Uterus (tissue), 3 donors: ENCODE measurements at regions not wholly inside any gene's neighbourhood (a gene's known extent, or its start where the extent isn't known, plus 50 kb on each side); places are given as distances from the start of the nearest gene placed in this dataset.

Source experiments
- DNase-seq, 2 donors: peaks; one replicate each; pipeline ENCODE4 v3.0.0-alpha.2; 2019 to 2020
- H3K27ac ChIP-seq, 2 donors: fragments of 200-600 bp; sonication (generic); 1 replicate in 1 of 2; 2 replicates in 1 of 2; pipeline ENCODE4 v1.5.1; 2016 to 2018
- H3K27me3 ChIP-seq, 2 donors: fragments of 200-600 bp; sonication (generic); one replicate each; pipeline ENCODE4 v1.5.1; 2018 to 2019; ENCODE audit warnings: control low read depth in 1 of 2
- H3K36me3 ChIP-seq, 2 donors: fragments of 200-600 bp; sonication (generic); one replicate each; pipeline ENCODE4 v1.5.1; 2019; ENCODE audit warnings: control low read depth in 1 of 2
- H3K4me1 ChIP-seq, 2 donors: fragments of 200-600 bp; sonication (generic); one replicate each; pipeline ENCODE4 v1.5.1; 2018 to 2019; ENCODE audit warnings: control low read depth in 1 of 2
- H3K4me3 ChIP-seq, 2 donors: fragments of 200-600 bp; sonication (generic); 1 replicate in 1 of 2; 2 replicates in 1 of 2; pipeline ENCODE4 v1.5.1; 2018 to 2019; ENCODE audit warnings: mild to moderate bottlenecking in 1 of 2
- H3K9me3 ChIP-seq, 2 donors: fragments of 200-600 bp; sonication (generic); one replicate each; pipeline ENCODE4 v1.5.1; 2019; ENCODE audit warnings: control low read depth in 1 of 2
- POLR2A ChIP-seq, 2 donors: fragments of 450-650 bp; IDR thresholded peaks; one replicate each; pipeline ENCODE4 v1.6.1; 2016; ENCODE audit warnings: antibody characterized with exemption in 2 of 2, mild to moderate bottlenecking in 1 of 2, moderate library complexity in 1 of 2
- intact Hi-C: fragments of 100-400 bp; cut with DNase I; formaldehyde crosslinking; loops from one replicate; pipeline ENCODE4 v1.15.1; 2023; ENCODE audit warnings: low total_unique reads
- TF ChIP-seq, protein P1 (sequence below), 4 experiments: fragments of 200-600 bp in 2 of 4; fragments of 450-650 bp in 2 of 4; sonication (generic) in 2 of 4; IDR thresholded peaks; one replicate each; pipeline ENCODE4 v1.5.1; 2016 to 2019; ENCODE audit warnings: antibody characterized with exemption in 4 of 4, mild to moderate bottlenecking in 2 of 4, moderate library complexity in 1 of 4
- donor health status: DM: yes; HTN: yes; CAD: no.

DNA sequence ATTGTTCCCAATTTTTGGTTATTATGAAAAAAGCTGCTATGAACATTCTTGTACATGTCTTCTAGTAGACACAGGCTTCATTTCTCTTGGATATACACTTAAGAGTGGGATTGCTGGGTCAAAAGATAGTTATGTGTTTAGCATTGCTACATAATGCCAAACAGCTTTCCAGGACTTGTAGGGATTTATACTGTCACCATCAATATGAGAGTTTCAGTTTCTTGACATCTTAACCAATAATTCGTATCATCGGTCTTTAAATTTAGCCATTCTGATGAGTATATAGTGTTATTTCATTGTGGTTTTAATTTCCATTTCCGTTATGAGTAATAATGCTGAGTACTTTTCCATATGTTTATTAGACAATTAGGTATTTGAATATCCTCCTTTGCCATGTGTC lies 190.3 kb upstream of the PFN2 start:
- H3K27ac ChIP-seq: no peak overlapping the region
- intact Hi-C loops: no loop called here
- no peaks in the 10 kb centered on the region for H3K4me1 ChIP-seq
- TF ChIP-seq POLR2A (IDR thresholded peaks at IDR 0.05): no peak
- H3K9me3 ChIP-seq: no peaks in the 10 kb centered on the region
- H3K36me3 ChIP-seq: no peaks in the 10 kb centered on the region
- no peak overlapping the region for H3K4me3 ChIP-seq
- no peaks in the 10 kb centered on the region for H3K27me3 ChIP-seq
- DNase-seq: no peak

DNA sequence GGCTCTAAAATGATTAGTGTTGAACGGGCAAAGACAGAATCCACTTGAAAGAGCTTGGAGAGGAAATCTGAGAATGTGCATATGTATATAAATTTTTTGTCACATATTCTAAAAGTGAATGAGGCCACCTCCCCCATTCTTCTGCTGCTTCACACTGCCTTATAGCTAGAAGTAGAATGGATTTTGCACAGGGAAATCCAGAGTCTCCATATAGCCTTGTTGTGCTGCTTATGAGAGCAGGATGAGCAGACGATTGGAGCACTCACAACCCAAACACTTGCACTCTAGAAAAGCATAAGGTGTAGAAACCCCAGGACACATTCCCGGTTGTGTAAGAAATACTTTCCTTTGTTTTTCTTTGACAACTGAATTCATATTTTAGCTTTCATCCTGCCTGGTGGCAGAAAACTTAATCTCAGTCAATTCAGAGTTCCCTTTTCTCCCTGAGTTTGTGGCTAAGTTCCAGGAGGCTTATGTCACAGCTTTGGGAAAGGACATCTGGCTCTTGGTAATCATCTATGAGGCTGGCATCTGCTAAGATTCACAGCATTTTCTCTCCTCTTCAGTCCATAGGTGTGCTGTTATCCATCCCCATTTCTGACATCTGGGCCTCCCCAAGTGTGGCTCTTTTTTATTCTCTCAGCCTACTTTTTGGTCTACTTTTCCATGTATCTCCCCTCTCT lies 188.4 kb upstream of the PFN2 start:
- Histone ChIP-seq H3K4me1 (no peaks in the 10 kb centered on the region), H3K4me3 (no peak overlapping the region), H3K36me3 (no peaks in the 10 kb centered on the region), H3K27me3 (no peaks in the 10 kb centered on the region), H3K9me3 (no peaks in the 10 kb centered on the region), H3K27ac (no peak overlapping the region)
- DNase-seq: no peak
- intact Hi-C loops: no loop called here
- no peak for TF ChIP-seq POLR2A (IDR thresholded peaks at IDR 0.05)
- TF ChIP-seq, protein P1, sequence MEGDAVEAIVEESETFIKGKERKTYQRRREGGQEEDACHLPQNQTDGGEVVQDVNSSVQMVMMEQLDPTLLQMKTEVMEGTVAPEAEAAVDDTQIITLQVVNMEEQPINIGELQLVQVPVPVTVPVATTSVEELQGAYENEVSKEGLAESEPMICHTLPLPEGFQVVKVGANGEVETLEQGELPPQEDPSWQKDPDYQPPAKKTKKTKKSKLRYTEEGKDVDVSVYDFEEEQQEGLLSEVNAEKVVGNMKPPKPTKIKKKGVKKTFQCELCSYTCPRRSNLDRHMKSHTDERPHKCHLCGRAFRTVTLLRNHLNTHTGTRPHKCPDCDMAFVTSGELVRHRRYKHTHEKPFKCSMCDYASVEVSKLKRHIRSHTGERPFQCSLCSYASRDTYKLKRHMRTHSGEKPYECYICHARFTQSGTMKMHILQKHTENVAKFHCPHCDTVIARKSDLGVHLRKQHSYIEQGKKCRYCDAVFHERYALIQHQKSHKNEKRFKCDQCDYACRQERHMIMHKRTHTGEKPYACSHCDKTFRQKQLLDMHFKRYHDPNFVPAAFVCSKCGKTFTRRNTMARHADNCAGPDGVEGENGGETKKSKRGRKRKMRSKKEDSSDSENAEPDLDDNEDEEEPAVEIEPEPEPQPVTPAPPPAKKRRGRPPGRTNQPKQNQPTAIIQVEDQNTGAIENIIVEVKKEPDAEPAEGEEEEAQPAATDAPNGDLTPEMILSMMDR (IDR thresholded peaks at IDR 0.05): no peak

DNA sequence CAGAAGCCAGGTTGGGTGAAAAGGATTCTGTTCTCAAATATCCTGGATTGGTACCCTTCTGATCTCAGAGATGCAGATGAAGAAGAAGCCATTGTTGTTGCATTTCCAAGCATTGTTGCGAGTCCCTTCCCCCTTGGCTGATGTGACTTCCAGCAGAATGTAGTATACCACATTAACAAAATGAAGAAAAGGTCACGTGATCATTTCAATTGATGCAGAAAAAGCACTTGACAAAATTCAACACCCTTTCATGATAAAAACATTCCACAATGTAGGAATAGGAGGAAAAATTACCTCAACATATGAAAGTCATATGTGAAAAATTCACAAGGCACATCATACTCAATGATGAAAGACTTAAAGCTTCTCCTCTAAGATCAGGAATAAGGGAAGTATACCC lies 181.9 kb upstream of the PFN2 start:
- no peaks in the 10 kb centered on the region for H3K9me3 ChIP-seq
- H3K36me3 ChIP-seq: no peaks in the 10 kb centered on the region
- intact Hi-C loops: no loop called here
- no peak for DNase-seq
- no peaks in the 10 kb centered on the region for H3K27me3 ChIP-seq
- H3K27ac ChIP-seq: no peak overlapping the region
- TF ChIP-seq, protein P1 (IDR thresholded peaks at IDR 0.05): no peak
- no peak for TF ChIP-seq POLR2A (IDR thresholded peaks at IDR 0.05)
- H3K4me3 ChIP-seq: no peak overlapping the region
- H3K4me1 ChIP-seq: no peaks in the 10 kb centered on the region

DNA sequence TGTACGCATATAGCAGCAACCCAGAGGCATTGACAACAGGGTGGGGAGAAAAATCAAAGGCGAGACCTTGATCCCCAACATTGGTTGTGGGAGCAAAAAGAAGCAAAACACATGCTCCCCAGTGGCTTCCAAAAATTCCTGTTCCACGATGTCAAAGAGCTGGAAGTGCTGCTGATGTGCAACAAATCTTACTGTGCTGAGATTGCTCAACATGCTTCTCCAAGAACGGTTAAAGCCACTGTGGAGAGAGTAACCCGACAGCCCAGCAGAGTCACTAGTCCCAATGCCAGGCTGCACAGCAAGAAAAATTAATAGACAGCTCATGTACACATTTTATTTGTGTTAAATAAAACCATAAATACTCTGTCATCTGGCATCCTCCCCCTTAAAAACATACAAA lies 179.9 kb upstream of the PFN2 start:
- intact Hi-C loops: no loop called here
- no peak overlapping the region for H3K27ac ChIP-seq
- H3K4me1 ChIP-seq: no peaks in the 10 kb centered on the region
- no peaks in the 10 kb centered on the region for H3K36me3 ChIP-seq
- TF ChIP-seq POLR2A (IDR thresholded peaks at IDR 0.05): no peak
- TF ChIP-seq, protein P1 (IDR thresholded peaks at IDR 0.05): no peak
- no peaks in the 10 kb centered on the region for H3K27me3 ChIP-seq
- no peak for DNase-seq
- no peak overlapping the region for H3K4me3 ChIP-seq
- H3K9me3 ChIP-seq: no peaks in the 10 kb centered on the region

DNA sequence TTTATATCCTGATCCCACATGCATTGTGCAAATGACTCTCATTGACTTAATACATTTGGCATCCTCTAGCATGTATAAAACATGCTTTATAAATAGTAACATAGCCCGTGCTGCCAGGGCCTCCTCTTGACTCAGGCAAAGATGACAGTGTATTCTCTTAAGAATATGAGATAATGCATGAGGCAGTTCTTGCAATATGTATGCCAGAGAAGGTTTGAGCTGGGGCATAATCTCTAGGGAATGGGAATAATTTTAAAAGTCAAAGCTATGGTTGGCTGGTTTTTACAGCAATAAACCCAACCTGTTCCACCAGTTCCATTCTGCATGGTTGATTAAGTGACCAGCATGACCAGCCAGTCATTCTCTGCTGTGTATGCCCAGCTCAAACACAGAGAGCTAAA lies 179.0 kb upstream of the PFN2 start:
- no peak for DNase-seq
- Histone ChIP-seq H3K4me3 (no peak overlapping the region), H3K36me3 (no peaks in the 10 kb centered on the region), H3K9me3 (no peaks in the 10 kb centered on the region), H3K4me1 (no peaks in the 10 kb centered on the region), H3K27me3 (no peaks in the 10 kb centered on the region), H3K27ac (no peak overlapping the region)
- no peak for TF ChIP-seq POLR2A (IDR thresholded peaks at IDR 0.05)
- TF ChIP-seq, protein P1 (IDR thresholded peaks at IDR 0.05): no peak
- intact Hi-C loops: no loop called here

DNA sequence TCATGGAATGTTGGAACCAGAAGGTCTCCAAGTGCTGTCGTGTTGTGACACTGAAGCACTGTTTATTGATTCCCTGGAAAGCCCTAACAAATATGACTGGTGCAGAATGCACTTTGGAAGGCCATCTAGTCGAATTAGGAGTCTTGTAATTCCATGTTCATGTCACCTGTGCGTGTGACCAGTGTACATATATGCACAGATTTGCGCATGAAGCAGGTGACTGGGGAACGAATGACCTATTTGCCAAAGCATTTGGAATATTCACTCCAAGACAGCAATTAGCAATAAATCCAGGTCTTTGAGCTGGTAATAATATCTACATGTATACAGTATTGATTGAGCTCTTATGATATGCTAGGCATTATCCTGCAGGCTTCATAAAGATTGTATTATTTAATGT lies 177.5 kb upstream of the PFN2 start:
- Histone ChIP-seq H3K36me3 (no peaks in the 10 kb centered on the region), H3K9me3 (no peaks in the 10 kb centered on the region), H3K4me3 (no peak overlapping the region), H3K4me1 (no peaks in the 10 kb centered on the region), H3K27me3 (no peaks in the 10 kb centered on the region), H3K27ac (no peak overlapping the region)
- TF ChIP-seq POLR2A (IDR thresholded peaks at IDR 0.05): no peak
- TF ChIP-seq, protein P1 (IDR thresholded peaks at IDR 0.05): no peak
- intact Hi-C loops: no loop called here
- no peak for DNase-seq
